ENCODE measurements at regions not wholly inside any gene's neighbourhood (a gene's known extent, or its start where the extent isn't known, plus 50 kb on each side); places are given as distances from the start of the nearest gene placed in this dataset.

DNA sequence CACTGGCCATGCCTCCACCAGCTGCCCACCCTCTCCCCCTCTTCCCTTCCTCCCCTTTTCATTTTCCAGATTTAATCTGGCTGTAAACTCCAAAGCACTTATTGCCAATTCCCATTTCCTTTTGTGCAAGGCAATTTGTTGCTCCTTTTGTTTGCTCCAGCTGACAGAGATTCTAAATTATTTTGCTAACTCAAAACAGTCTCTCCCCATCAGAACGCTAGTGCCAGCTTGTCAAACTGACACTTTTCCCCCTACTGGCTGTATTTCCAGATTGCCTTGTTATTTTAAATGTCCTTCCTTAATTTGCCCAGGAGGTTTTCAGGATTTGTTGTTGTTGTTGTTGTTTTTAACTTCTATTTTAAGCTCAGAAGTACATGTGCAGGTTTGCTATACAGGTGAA, 57.0 kb upstream of the PAK1 start:
- intact Hi-C loops (cut with micrococcal nuclease), result no loop called here
- Histone ChIP-seq H3K27ac (ENCODE audit: low read length in 2 of 2) (no peak overlapping the region), H3K4me3 (ENCODE audit: control extremely low read depth in 1 of 5, extremely low read depth in 1 of 5, insufficient read depth in 1 of 5, low read depth in 2 of 5, low read length in 4 of 5) (no peak overlapping the region), H3K9ac (ENCODE audit: low read length) (no peak overlapping the region), H3K4me2 (replicated peaks; ENCODE audit: low read depth, low read length, poor library complexity, severe bottlenecking) (no peak overlapping the region), H3K9me3 (ENCODE audit: control extremely low read depth in 1 of 3, control insufficient read depth in 2 of 3, insufficient read depth in 1 of 3, low read length in 2 of 3) (no peaks in the 10 kb centered on the region), H2AFZ (ENCODE audit: insufficient read depth, low read depth, low read length, poor library complexity, severe bottlenecking) (no peak overlapping the region), H3K4me1 (ENCODE audit: control insufficient read depth in 2 of 2, insufficient read depth in 2 of 2, low read length in 2 of 2) (peaks cover 2 to 4% of the 10 kb centered on the region in 2 donors), H3K79me2 (ENCODE audit: control insufficient read depth, insufficient read depth, low read length) (no peaks in the 10 kb centered on the region), H3K36me3 (replicated peaks in 1 of 2; ENCODE audit: control extremely low read depth in 1 of 2, control insufficient read depth in 1 of 2, extremely low read depth in 1 of 2, insufficient read depth in 2 of 2, low read length in 1 of 2) (no peaks in the 10 kb centered on the region), H3K27me3 (replicated peaks in 1 of 4; ENCODE audit: control extremely low read depth in 1 of 4, control insufficient read depth in 3 of 4, insufficient read depth in 4 of 4, low read length in 3 of 4) (no peaks in the 10 kb centered on the region), H4K20me1 (ENCODE audit: control insufficient read depth, insufficient read depth, low read length, poor library complexity, severe bottlenecking) (no peaks in the 10 kb centered on the region)
- Mint-ChIP-seq H3K4me1 (peaks cover 4% of the 10 kb centered on the region), H3K27ac (no peak overlapping the region), H3K4me3 (no peak overlapping the region), H3K9me3 (ENCODE audit: insufficient read depth) (no peaks in the 10 kb centered on the region), H3K27me3 (no peaks in the 10 kb centered on the region)
- no CpG with 5 or more reads among the region's 1 CpG for WGBS (ENCODE audit: insufficient coverage)
- ChIA-PET CTCF (no interaction called here), POLR2A (no interaction called here)
- DNase-seq (no peak), ATAC-seq (ENCODE audit: low read depth) (no peak)
- TF ChIP-seq, protein P1, sequence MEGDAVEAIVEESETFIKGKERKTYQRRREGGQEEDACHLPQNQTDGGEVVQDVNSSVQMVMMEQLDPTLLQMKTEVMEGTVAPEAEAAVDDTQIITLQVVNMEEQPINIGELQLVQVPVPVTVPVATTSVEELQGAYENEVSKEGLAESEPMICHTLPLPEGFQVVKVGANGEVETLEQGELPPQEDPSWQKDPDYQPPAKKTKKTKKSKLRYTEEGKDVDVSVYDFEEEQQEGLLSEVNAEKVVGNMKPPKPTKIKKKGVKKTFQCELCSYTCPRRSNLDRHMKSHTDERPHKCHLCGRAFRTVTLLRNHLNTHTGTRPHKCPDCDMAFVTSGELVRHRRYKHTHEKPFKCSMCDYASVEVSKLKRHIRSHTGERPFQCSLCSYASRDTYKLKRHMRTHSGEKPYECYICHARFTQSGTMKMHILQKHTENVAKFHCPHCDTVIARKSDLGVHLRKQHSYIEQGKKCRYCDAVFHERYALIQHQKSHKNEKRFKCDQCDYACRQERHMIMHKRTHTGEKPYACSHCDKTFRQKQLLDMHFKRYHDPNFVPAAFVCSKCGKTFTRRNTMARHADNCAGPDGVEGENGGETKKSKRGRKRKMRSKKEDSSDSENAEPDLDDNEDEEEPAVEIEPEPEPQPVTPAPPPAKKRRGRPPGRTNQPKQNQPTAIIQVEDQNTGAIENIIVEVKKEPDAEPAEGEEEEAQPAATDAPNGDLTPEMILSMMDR (IDR thresholded peaks at IDR 0.05), result no peak
- TF ChIP-seq EZH2 (IDR thresholded peaks at IDR 0.05; ENCODE audit: borderline replicate concordance, insufficient read depth, low read depth, low read length, poor library complexity, severe bottlenecking), result no peak

GRCh38 chr11:77529685-77530084, 55.8 kb upstream of the PAK1 start:
- H3K27me3 ChIP-seq (replicated peaks in 1 of 4; ENCODE audit: control extremely low read depth in 1 of 4, control insufficient read depth in 3 of 4, insufficient read depth in 4 of 4, low read length in 3 of 4), result no peaks in the 10 kb centered on the region
- no peak for TF ChIP-seq EZH2 (IDR thresholded peaks at IDR 0.05; ENCODE audit: borderline replicate concordance, insufficient read depth, low read depth, low read length, poor library complexity, severe bottlenecking)
- TF ChIP-seq, protein P1 (IDR thresholded peaks at IDR 0.05), result no peak
- H3K4me3 ChIP-seq (ENCODE audit: control extremely low read depth in 1 of 5, extremely low read depth in 1 of 5, insufficient read depth in 1 of 5, low read depth in 2 of 5, low read length in 4 of 5), result no peak overlapping the region
- no peaks in the 10 kb centered on the region for H4K20me1 ChIP-seq (ENCODE audit: control insufficient read depth, insufficient read depth, low read length, poor library complexity, severe bottlenecking)
- no peak overlapping the region for H3K9ac ChIP-seq (ENCODE audit: low read length)
- intact Hi-C loops (cut with micrococcal nuclease), result no loop called here
- H3K4me1 ChIP-seq (ENCODE audit: control insufficient read depth in 2 of 2, insufficient read depth in 2 of 2, low read length in 2 of 2), result peaks cover 7 to 10% of the 10 kb centered on the region in 2 donors
- no peak overlapping the region for H3K4me3 Mint-ChIP-seq
- DNase-seq (no peak), ATAC-seq (ENCODE audit: low read depth) (no peak)
- H3K27ac ChIP-seq (ENCODE audit: low read length in 2 of 2), result no peak overlapping the region
- H3K27me3 Mint-ChIP-seq, result no peaks in the 10 kb centered on the region
- peaks cover 10% of the 10 kb centered on the region for H3K4me1 Mint-ChIP-seq
- no peaks in the 10 kb centered on the region for H3K9me3 ChIP-seq (ENCODE audit: control extremely low read depth in 1 of 3, control insufficient read depth in 2 of 3, insufficient read depth in 1 of 3, low read length in 2 of 3)
- POLR2A ChIA-PET, result no interaction called here
- H2AFZ ChIP-seq (ENCODE audit: insufficient read depth, low read depth, low read length, poor library complexity, severe bottlenecking), result no peak overlapping the region
- CTCF ChIA-PET, result interaction anchor here (0.8 kb wide), 1 partner anchor 18 kb away, joined by 4 read pairs; no protein-coding TSS in a partner anchor
- H3K9me3 Mint-ChIP-seq (ENCODE audit: insufficient read depth), result no peaks in the 10 kb centered on the region
- H3K27ac Mint-ChIP-seq, result no peak overlapping the region
- H3K4me2 ChIP-seq (replicated peaks; ENCODE audit: low read depth, low read length, poor library complexity, severe bottlenecking), result no peak overlapping the region
- WGBS (ENCODE audit: insufficient coverage), result 100% methylated on average over 1 of the region's 1 CpG
- no peaks in the 10 kb centered on the region for H3K79me2 ChIP-seq (ENCODE audit: control insufficient read depth, insufficient read depth, low read length)
- H3K36me3 ChIP-seq (replicated peaks in 1 of 2; ENCODE audit: control extremely low read depth in 1 of 2, control insufficient read depth in 1 of 2, extremely low read depth in 1 of 2, insufficient read depth in 2 of 2, low read length in 1 of 2), result no peaks in the 10 kb centered on the region
